HG02970 (cell line): ENCODE measurements at regions not wholly inside any gene's neighbourhood (a gene's known extent, or its start where the extent isn't known, plus 50 kb on each side); places are given as distances from the start of the nearest gene placed in this dataset.

ENCODE experiments used
- ATAC-seq: cut with Tn5 transposase; IDR thresholded peaks from one replicate; pipeline ENCODE4 v1.9.1; 2021; ENCODE audit warnings: mild to moderate bottlenecking, moderate library complexity, moderate number of reproducible peaks; ENCODE audit not compliant: unreplicated experiment, low FRiP score

GRCh38 chr4:33060674-33061542, 2340.7 kb downstream of the PCDH7 start:
- ATAC-seq = no peak

- no peak for ATAC-seq
These were observed 2341.6 kb downstream of the PCDH7 start for GRCh38 chr4:33061727-33062126.

GRCh38 chr4:33062155-33062806, 2342.1 kb downstream of the PCDH7 start:
- ATAC-seq = no peak

GRCh38 chr4:33063241-33063640, 2343.1 kb downstream of the PCDH7 start:
- ATAC-seq = no peak

GRCh38 chr4:33064238-33064637, 2344.1 kb downstream of the PCDH7 start:
- ATAC-seq = no peak

- ATAC-seq = no peak
These were observed 2345.6 kb downstream of the PCDH7 start for GRCh38 chr4:33065749-33066148.

- ATAC-seq = no peak
These were observed 2347.1 kb downstream of the PCDH7 start for GRCh38 chr4:33067221-33067620.

GRCh38 chr4:33068539-33068938, 2348.4 kb downstream of the PCDH7 start:
- ATAC-seq = no peak

GRCh38 chr4:33071535-33071934, 2351.4 kb downstream of the PCDH7 start:
- no peak for ATAC-seq

GRCh38 chr4:33072298-33073089, 2352.3 kb downstream of the PCDH7 start:
- no peak for ATAC-seq

- no peak for ATAC-seq
These were observed 2353.6 kb downstream of the PCDH7 start for GRCh38 chr4:33073811-33074210.

- no peak for ATAC-seq
These were observed 2358.0 kb downstream of the PCDH7 start for GRCh38 chr4:33078145-33078544.

- no peak for ATAC-seq
These were observed 2360.1 kb downstream of the PCDH7 start for GRCh38 chr4:33080275-33080674.

GRCh38 chr4:33085709-33086108, 2365.5 kb downstream of the PCDH7 start:
- no peak for ATAC-seq

GRCh38 chr4:33086331-33086925, 2366.3 kb downstream of the PCDH7 start:
- ATAC-seq = no peak

GRCh38 chr4:33088713-33089112, 2368.5 kb downstream of the PCDH7 start:
- no peak for ATAC-seq

GRCh38 chr4:33090910-33091309, 2370.7 kb downstream of the PCDH7 start:
- no peak for ATAC-seq

GRCh38 chr4:33091961-33092360, 2371.8 kb downstream of the PCDH7 start:
- no peak for ATAC-seq

- no peak for ATAC-seq
These were observed 2384.1 kb downstream of the PCDH7 start for GRCh38 chr4:33104273-33104672.

- ATAC-seq = no peak
These were observed 2387.6 kb downstream of the PCDH7 start for GRCh38 chr4:33107814-33108213.

- ATAC-seq = no peak
These were observed 2390.9 kb downstream of the PCDH7 start for GRCh38 chr4:33111117-33111516.
